GM12873 (cell line): ENCODE measurements at regions not wholly inside any gene's neighbourhood (a gene's known extent, or its start where the extent isn't known, plus 50 kb on each side); places are given as distances from the start of the nearest gene placed in this dataset.

Experiments used
- CTCF ChIP-seq: IDR thresholded peaks from 2 replicates; pipeline ENCODE4 v1.5.1; 2012; ENCODE audit warnings: low read depth, mild to moderate bottlenecking, moderate library complexity, low read length, control low read depth; ENCODE audit not compliant: insufficient read depth; ENCODE audit errors: missing control alignments

GRCh38 chr14:71388336-71388735 lies 481.1 kb downstream of the PCNX1 start:
- TF ChIP-seq CTCF = no peak

- TF ChIP-seq CTCF = no peak
These were observed 481.6 kb downstream of the PCNX1 start for GRCh38 chr14:71388862-71389261.

- TF ChIP-seq CTCF = no peak
These were observed 487.1 kb downstream of the PCNX1 start for GRCh38 chr14:71394386-71394785.

- TF ChIP-seq CTCF = no peak
These were observed 487.9 kb downstream of the PCNX1 start for GRCh38 chr14:71395151-71395604.

GRCh38 chr14:71395636-71396035 lies 488.4 kb downstream of the PCNX1 start:
- no peak for TF ChIP-seq CTCF

- TF ChIP-seq CTCF = no peak
These were observed 488.9 kb downstream of the PCNX1 start for GRCh38 chr14:71396050-71396677.

- TF ChIP-seq CTCF = no peak
These were observed 490.1 kb downstream of the PCNX1 start for GRCh38 chr14:71397371-71397770.

GRCh38 chr14:71398450-71398849 lies 491.2 kb downstream of the PCNX1 start:
- no peak for TF ChIP-seq CTCF
